Stimulated activated CD4-positive, alpha-beta T cell treated with anti-CD3 and anti-CD28 coated beads, Interleukin-2, amount 100 ng/mL, for 48 hours (primary cell): ENCODE measurements at regions not wholly inside any gene's neighbourhood (a gene's known extent, or its start where the extent isn't known, plus 50 kb on each side); places are given as distances from the start of the nearest gene placed in this dataset.

Experiments used
- DNase-seq, 2 donors: peaks; one replicate each; pipeline ENCODE4 v3.0.0-alpha.2; 2020

DNA sequence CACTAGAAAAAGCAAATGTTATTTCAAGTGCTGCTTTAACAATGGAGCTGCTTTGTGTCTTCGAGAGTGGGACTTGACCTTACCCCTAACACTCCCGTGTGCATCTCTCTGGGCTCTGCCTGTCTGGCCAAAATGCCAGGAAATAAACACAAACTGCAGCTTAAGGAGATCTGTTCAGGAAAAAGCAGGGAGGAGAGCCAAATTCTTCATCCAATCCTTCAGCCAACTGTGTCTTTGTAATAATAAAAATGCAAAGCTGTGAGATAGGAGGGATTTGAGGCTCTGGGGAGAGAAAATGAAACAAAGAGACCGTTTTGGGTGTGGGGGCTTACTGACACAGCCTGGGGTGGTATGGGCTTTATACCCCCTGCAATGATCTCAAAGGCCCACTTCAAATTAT lies 85.8 kb upstream of the WSCD2 start:
- DNase-seq = no peak

DNA sequence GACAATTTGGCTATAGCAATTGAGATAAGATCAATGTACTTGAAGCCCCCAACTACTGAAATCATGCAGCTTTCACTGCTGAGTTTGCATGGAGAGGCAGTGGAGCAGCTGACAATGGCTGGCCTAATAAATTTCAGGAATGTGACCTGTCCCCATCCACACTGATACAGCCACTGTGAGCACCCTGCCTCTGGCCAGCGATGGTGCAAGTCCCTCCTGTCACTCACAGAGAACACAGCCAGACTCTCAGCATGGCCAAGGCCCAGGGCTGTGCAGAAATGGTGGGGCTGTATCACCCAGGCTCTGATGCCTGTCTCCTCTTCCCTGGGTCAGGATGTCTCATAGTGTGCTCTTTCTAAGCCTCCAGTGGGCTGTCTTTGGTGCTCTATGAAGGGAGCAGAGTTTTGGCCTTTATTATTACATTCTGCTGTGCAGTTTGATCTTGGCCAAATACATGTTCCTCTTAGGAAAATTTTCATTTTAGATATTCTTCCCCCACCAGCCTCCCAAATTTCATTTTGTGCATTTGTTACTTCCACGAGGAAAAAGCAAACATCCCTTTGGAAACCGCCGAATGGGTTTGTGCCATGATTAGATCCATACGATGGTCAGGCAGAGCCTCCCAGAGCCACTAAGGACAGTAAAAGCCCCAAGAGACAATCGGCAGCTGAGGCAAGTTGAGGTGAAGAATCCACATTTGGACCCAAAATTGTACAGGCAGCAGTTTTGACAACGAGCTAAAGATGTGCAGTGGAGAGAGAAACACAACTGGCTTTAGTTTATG lies 85.1 kb upstream of the WSCD2 start:
- DNase-seq = no peak

DNA sequence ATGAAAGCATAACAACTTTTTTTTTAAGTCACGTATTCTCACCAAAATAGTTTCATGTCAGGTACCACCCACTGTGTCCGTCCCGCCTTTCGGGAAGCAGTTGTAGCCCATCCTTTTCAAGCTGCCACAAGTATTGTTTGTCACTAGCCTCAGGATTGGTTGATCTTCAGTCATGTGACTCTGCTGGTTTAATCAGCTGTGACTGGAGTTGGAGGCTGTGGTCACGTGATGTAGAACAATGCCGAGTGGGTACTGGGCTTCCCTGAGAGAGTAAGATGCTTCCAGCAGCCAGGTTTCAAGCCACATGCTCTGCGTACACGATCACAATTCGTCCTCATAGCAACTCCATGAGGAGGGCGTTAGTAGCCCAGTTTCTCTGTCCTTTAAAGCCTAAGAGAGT lies 83.0 kb upstream of the WSCD2 start:
- DNase-seq = no peak

- DNase-seq = no peak
Measured at GRCh38 chr12:108046650-108047049, 82.4 kb upstream of the WSCD2 start.

- no peak for DNase-seq
Measured at GRCh38 chr12:108047071-108047550, 82.0 kb upstream of the WSCD2 start.

GRCh38 chr12:108048686-108049085 lies 80.4 kb upstream of the WSCD2 start:
- no peak for DNase-seq

GRCh38 chr12:108050696-108051095 lies 78.4 kb upstream of the WSCD2 start:
- no peak for DNase-seq

- no peak for DNase-seq
Measured at GRCh38 chr12:108052260-108052659, 76.8 kb upstream of the WSCD2 start.

GRCh38 chr12:108053512-108053911 lies 75.6 kb upstream of the WSCD2 start:
- DNase-seq = no peak

- no peak for DNase-seq
Measured at GRCh38 chr12:108054496-108054895, 74.6 kb upstream of the WSCD2 start.

DNA sequence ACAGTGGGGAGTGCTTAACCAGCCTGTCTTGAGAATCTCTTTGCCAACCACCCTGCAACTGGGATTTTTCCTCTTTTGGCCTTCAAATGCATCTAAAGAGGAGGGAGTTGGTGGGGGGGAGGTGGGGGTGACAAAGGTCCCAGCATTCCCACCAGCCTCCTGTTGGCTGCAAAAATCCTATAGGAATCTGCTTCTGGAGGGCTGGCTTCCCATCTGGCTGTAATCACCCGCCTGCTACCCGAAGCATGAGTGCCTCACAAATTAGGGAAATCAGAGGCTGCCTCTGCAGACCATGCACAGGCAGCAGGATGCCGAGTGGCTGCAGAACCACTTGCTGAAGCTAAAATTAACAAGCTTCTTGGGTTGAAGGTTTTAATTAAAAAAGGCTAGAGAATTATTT lies 73.9 kb upstream of the WSCD2 start:
- DNase-seq = no peak

DNA sequence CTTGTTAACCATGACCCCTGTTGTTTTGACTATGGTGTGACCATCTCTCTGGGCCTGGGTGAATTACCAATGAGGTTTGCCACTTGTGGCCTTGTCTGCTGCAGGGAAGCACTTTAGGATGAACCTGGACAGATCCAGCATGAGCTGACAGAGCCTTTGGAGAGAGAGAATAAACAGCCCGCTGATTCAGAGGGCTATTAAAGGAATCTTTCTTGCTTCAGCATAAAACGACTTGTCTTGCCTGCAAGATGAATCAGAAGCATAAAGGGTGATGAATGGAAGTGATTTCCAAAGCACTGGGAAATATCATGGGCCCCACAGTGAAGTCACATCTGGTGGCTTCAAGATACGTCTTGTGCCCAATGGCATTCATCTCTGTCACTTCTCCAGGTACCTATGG lies 69.0 kb upstream of the WSCD2 start:
- no peak for DNase-seq

- no peak for DNase-seq
Measured at GRCh38 chr12:108060903-108061302, 68.2 kb upstream of the WSCD2 start.

- no peak for DNase-seq
Measured at GRCh38 chr12:108063192-108063591, 65.9 kb upstream of the WSCD2 start.

- no peak for DNase-seq
Measured at GRCh38 chr12:108065069-108065468, 64.0 kb upstream of the WSCD2 start.

DNA sequence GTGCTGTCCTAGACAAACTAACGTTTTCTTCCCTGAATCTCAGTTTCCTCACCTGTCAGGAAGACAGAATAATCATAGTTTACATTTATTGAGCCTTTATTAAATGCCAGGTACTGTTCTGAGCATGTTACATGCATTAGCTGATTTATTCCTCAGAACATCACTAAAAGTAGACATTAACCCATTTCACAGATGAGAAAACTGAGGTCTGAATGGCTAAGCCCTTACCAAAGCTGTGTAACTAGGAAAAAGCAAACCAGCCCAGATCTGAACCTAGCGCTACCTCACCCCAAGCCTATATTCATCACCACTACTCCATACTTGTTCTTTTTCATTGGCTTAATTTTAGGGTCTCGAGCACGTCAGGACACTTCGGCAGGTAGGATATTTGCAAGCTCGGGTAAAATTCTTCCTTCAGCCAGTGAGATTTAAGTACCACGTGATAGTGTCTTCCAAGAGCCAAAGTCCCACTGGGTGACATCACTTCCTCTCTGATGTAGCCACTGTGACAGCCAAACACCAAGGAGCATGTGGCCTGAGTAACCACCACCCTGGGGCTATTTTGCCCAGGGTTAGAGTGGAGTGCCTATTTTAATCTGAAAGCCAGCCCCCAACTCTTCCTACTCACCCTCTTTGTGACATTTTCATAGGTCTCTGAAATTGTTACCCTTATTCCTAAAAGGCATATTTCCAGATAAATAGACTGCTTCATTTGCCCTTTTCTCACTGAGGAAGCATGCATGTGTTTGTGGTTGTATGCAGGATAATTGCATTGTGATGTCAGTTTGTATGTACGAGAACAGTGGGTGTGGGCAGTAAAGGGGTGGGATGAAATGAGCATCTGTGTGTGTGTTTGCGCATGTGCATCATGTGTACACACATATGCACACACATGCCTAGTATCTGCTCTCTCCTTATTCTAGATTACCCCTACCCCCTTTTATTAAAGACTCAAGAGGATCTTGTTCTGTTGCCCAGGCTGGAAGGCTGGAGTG lies 62.2 kb upstream of the WSCD2 start:
- no peak for DNase-seq

GRCh38 chr12:108069651-108070165 lies 59.4 kb upstream of the WSCD2 start:
- DNase-seq = no peak

DNA sequence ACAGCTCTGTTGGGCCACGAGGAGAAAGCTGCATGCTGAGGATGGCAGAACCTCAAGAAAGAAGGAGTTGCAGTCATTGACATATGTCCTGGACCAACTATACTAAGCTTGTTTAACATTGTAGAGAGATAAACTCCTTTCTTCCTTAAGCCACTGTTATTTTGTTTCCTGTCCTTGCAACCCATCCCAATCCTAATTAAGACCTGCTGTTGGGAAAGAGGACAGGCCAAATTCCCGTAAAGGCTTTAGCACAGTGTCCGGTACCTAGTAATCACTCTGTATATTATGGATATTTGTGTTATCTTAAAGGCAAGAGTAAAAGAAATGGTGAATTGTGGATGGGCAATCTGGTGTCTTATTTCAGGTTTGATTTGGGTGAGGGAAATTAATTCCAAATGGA lies 53.5 kb upstream of the WSCD2 start:
- DNase-seq = no peak

DNA sequence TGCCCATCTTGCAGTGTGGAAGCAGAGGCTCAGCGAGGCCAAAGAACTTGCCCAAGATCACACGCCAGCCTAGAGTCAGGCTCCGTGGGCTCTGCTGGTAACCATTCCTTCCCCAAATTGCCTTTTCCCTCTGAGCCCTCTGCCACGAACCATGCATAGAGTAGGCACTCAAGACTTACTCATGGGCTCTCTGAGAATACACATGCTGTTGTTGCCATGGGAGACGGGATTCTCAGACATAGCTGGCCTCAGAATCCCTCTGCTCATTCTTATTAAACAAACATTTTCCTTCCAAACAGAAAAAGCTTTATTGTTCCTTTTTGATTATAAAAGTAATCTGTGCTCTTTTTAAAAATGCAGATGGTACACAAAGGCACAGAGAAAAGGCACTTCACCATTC lies 52.5 kb upstream of the WSCD2 start:
- DNase-seq = no peak

GRCh38 chr12:108078428-108078827 lies 50.7 kb upstream of the WSCD2 start:
- DNase-seq = no peak
